K562 (cell line): ENCODE measurements at regions not wholly inside any gene's neighbourhood (a gene's known extent, or its start where the extent isn't known, plus 50 kb on each side); places are given as distances from the start of the nearest gene placed in this dataset.

Experiments used
- ATAC-seq: fragments of 200-7000 bp; cut with Tn5 transposase; 3 replicates; pipeline ENCODE4 v1.9.1; 2020; ENCODE audit warnings: moderate library complexity
- BruUV-seq: library from RNA; stranded (reverse); fragments of 400-500 nt; replicated peaks from 2 replicates; lab custom pipeline; 2021; lab: Mats Ljungman, UMichigan
- CTCF ChIA-PET: fragments of 300-600 bp; formaldehyde crosslinking; extraction: SDS; loops from one replicate; lab custom pipeline; 2021; ENCODE audit warnings: low intra/inter-chr PET ratio; lab: Yijun Ruan, JAX
- POLR2A ChIA-PET: fragments of 300-600, 350-650 bp; sonication (Branson Sonifier 250); formaldehyde crosslinking; extraction: SDS; loops from one replicate; lab custom pipeline; 2021; ENCODE audit warnings: antibody characterized with exemption, inconsistent platforms; lab: Yijun Ruan, JAX
- DNase-seq, 4 experiments: peaks; one replicate each; pipeline versions ENCODE4 v3.0.0 to v3.0.0-alpha.2; 2011 to 2018; ENCODE audit warnings: low spot score in 3 of 4, mixed read lengths in 3 of 4; ENCODE audit errors: extremely low read depth in 1 of 4
- FAIRE-seq: peaks from 2 replicates; lab custom pipeline; 2011; peaks lifted over from hg19 to GRCh38; lab: Jason Lieb, UNC
- H2AFZ ChIP-seq: 2 replicates; pipeline ENCODE4 v1.6.0; 2011; ENCODE audit warnings: low read depth, low read length, control low read depth, inconsistent platforms
- H3K27ac ChIP-seq: fragments of 200-600 bp; 3 replicates; pipeline ENCODE4 v1.8.0; 2011; ENCODE audit warnings: low read depth, mild to moderate bottlenecking, control low read depth, inconsistent platforms, low read length, moderate library complexity, mixed read lengths; ENCODE audit errors: extremely low read depth
- H3K27me3 ChIP-seq, 2 experiments: fragments of 300-600 bp in 1 of 2; 2 replicates in 1 of 2; 3 replicates in 1 of 2; pipeline versions ENCODE4 v1.6.0 to v1.8.0; 2011; ENCODE audit warnings: inconsistent platforms in 2 of 2, low read length in 2 of 2, mild to moderate bottlenecking in 1 of 2, mixed read lengths in 1 of 2, moderate library complexity in 1 of 2; ENCODE audit not compliant: control insufficient read depth in 2 of 2, insufficient read depth in 2 of 2
- H3K36me3 ChIP-seq: fragments of 300-600 bp; 3 replicates; pipeline ENCODE4 v1.8.0; 2011; ENCODE audit warnings: mild to moderate bottlenecking, low read length, inconsistent platforms; ENCODE audit not compliant: control insufficient read depth, insufficient read depth
- H3K4me1 ChIP-seq, 2 experiments: fragments of 200-600 bp in 1 of 2; replicated peaks in 1 of 2; 2 replicates in 1 of 2; 3 replicates in 1 of 2; pipeline versions ENCODE4 v1.5.1 to v1.8.0; 2011; ENCODE audit warnings: inconsistent platforms in 2 of 2, low read length in 2 of 2, mild to moderate bottlenecking in 1 of 2, mixed read lengths in 1 of 2, moderate library complexity in 1 of 2; ENCODE audit not compliant: control insufficient read depth in 2 of 2, insufficient read depth in 2 of 2
- H3K4me2 ChIP-seq: 2 replicates; pipeline ENCODE4 v1.6.1; 2011; ENCODE audit warnings: low read length, control low read depth, inconsistent platforms, mixed read lengths; ENCODE audit not compliant: insufficient read depth
- H3K4me3 ChIP-seq: fragments of 200-600 bp; sonication (generic), shearing (Covaris generic); 2 replicates; pipeline ENCODE4 v1.5.1; 2016; ENCODE audit warnings: control low read depth, inconsistent platforms
- H3K79me2 ChIP-seq: fragments of 200-600 bp; 3 replicates; pipeline ENCODE4 v1.8.0; 2011; ENCODE audit warnings: low read length, inconsistent platforms; ENCODE audit not compliant: control insufficient read depth, insufficient read depth
- H3K9ac ChIP-seq, 2 experiments: 2 replicates each; pipeline versions ENCODE4 v1.6.0 to v1.6.1; 2011; ENCODE audit warnings: low read depth in 2 of 2, low read length in 2 of 2, control low read depth in 1 of 2, inconsistent platforms in 1 of 2, mild to moderate bottlenecking in 1 of 2, mixed read lengths in 1 of 2; ENCODE audit not compliant: insufficient read depth in 1 of 2
- H3K9me1 ChIP-seq: one replicate; pipeline ENCODE4 v1.6.0; 2011; ENCODE audit warnings: inconsistent platforms, mild to moderate bottlenecking, low read length, moderate library complexity; ENCODE audit not compliant: control insufficient read depth, insufficient read depth
- H3K9me3 ChIP-seq: replicated peaks from 2 replicates; pipeline ENCODE4 v1.5.1; 2011; ENCODE audit warnings: low read depth, low read length, inconsistent platforms; ENCODE audit not compliant: control insufficient read depth, insufficient read depth
- H4K20me1 ChIP-seq: replicated peaks from 2 replicates; pipeline ENCODE4 v1.6.1; 2011; ENCODE audit warnings: low read length, inconsistent platforms, mixed read lengths; ENCODE audit not compliant: control insufficient read depth, insufficient read depth
- CTBP1 ChIP-seq: fragments of 450-650 bp; IDR thresholded peaks from 2 replicates; pipeline ENCODE4 v1.6.1; 2016; ENCODE audit warnings: borderline replicate concordance
- MBD2 ChIP-seq: sonication (generic); IDR thresholded peaks from 2 replicates; pipeline ENCODE4 v1.6.1; 2016; ENCODE audit warnings: low read depth, borderline replicate concordance
- PBX2 ChIP-seq, 2 experiments: IDR thresholded peaks in 1 of 2; conservative IDR thresholded peaks in 1 of 2; 2 replicates each; pipeline ENCODE4 v1.6.1; 2016; ENCODE audit warnings: low read depth in 2 of 2, mild to moderate bottlenecking in 1 of 2, missing compliant biosample characterization in 1 of 2, missing genetic modification characterization in 1 of 2, moderate library complexity in 1 of 2
- PHF21A ChIP-seq: fragments of 450-650 bp; IDR thresholded peaks from 2 replicates; pipeline ENCODE4 v1.6.1; 2017; ENCODE audit warnings: low read depth, borderline replicate concordance
- SIRT6 ChIP-seq: IDR thresholded peaks from one replicate; pipeline ENCODE4 v1.6.1; 2012; ENCODE audit warnings: low read depth, mild to moderate bottlenecking, control low read depth, inconsistent platforms, low read length, moderate library complexity
- STAT5B ChIP-seq: fragments of 250-450 bp; sonication (Bioruptor Pico); IDR thresholded peaks from 2 replicates; pipeline ENCODE4 v1.8.0; 2021; ENCODE audit warnings: mild to moderate bottlenecking, inconsistent platforms
- WGBS: fragments of 100-300 bp; shearing (Covaris generic); methylation state at CpG from one replicate; pipeline ENCODE4 v1.1.6; 2016; ENCODE audit warnings: low coverage, mixed read lengths; ENCODE audit not compliant: insufficient coverage; ENCODE audit errors: missing lambda C conversion rate; 5-methylcytosine and 5-hydroxymethylcytosine counted together
- in situ Hi-C: fragments of 300-500 bp; cut with MboI; formaldehyde crosslinking; loops from 4 replicates; pipeline ENCODE4 v1.15.0; 2018; ENCODE audit warnings: inconsistent platforms, mixed read lengths
- intact Hi-C: fragments of 100-400 bp; cut with micrococcal nuclease; formaldehyde crosslinking; loops from 2 replicates; pipeline ENCODE4 v1.14.2; 2022

- POLR2A ChIA-PET = interaction anchor here (0.6 to 1.8 kb wide), 2 partner anchors 12 to 1324 kb away, joined by 3 to 4 read pairs; no protein-coding TSS in a partner anchor
These were observed 61.5 kb upstream of the ARHGAP29 start for GRCh38 chr1:94298861-94299260.

More at GRCh38 chr1:94298861-94299260, 61.5 kb upstream of the ARHGAP29 start:
- H3K36me3 ChIP-seq = no peaks in the 10 kb centered on the region
- TF ChIP-seq CTBP1 = no peak
- no peak for TF ChIP-seq STAT5B (CRISPR knock-in tag)
- no peak for TF ChIP-seq SIRT6
- no peak for TF ChIP-seq PHF21A
- no peak for TF ChIP-seq MBD2
- no peak for TF ChIP-seq PBX2 (CRISPR knock-in tag; IDR thresholded peaks at IDR 0.05; ENCODE audit: low read depth)
- TF ChIP-seq PBX2 (tag; conservative IDR thresholded peaks at IDR 0.05; ENCODE audit: low read depth) = no peak
- TF ChIP-seq, all 486 proteins: peak for 0
- 7% methylated on average over 2 of the region's 2 CpGs for WGBS
- Histone ChIP-seq H3K9me1 (no peaks in the 10 kb centered on the region), H3K9ac (no peak overlapping the region), H3K4me2 (no peak overlapping the region), H3K4me1 (no peaks in the 10 kb centered on the region), H3K27me3 (no peaks in the 10 kb centered on the region), H4K20me1 (no peaks in the 10 kb centered on the region), H3K9me3 (no peaks in the 10 kb centered on the region), H2AFZ (no peak overlapping the region), H3K27ac (no peak overlapping the region), H3K4me3 (no peak overlapping the region), H3K79me2 (no peaks in the 10 kb centered on the region)
- ATAC-seq = no peak
- DNase-seq = no peak
- in situ Hi-C loops = no loop called here
- no TSS peak for BruUV-seq
- FAIRE-seq = no peak
- intact Hi-C loops = no loop called here
- CTCF ChIA-PET = no interaction called here
